ENCODE measurements at regions not wholly inside any gene's neighbourhood (a gene's known extent, or its start where the extent isn't known, plus 50 kb on each side); places are given as distances from the start of the nearest gene placed in this dataset.

DNA sequence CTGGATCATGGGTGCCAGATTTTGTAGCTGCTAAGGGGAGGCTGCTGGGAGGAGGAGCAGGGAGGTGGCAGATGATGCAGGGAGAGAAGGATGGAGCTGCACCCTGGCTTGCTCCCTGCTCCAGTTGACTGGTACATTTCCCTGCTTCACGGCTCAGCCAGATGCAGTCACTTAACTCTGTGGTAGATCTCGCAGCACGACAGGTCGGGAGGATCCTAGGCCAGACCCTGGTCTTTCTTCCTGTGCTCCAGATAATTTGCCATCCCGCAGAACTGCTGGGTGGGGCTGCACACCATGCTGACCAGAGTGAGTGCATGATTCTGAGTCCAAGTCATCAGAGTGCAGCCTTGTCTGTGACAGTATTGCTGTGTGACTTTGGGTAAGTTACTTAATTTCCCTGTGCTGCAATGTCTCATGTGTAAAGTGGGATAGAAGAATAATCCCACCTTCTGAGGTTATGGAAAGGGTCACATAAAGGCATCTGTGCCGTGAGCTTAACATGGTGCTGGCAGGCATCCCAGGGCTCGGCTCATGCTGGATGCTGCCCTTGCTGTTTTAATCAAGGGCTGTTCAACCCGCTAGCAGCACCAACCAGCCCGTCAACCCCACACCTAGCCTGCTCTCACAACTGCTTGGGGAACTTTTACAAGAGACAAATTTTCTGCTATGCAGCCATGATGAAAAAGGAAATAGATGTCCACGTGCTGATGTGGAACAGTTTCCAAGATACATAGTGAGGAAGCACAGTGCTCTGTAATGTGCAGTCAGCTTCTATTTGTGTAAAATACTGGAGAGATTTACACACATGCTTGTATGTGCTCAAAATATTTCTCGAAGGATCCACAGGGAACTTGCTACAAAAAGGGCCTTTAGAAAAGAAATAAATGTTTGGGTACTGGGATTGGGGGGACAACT is 257.9 kb downstream of the CDH26 start:
- no peak for ATAC-seq (ENCODE audit: low FRiP score)
- TF ChIP-seq, protein P1, sequence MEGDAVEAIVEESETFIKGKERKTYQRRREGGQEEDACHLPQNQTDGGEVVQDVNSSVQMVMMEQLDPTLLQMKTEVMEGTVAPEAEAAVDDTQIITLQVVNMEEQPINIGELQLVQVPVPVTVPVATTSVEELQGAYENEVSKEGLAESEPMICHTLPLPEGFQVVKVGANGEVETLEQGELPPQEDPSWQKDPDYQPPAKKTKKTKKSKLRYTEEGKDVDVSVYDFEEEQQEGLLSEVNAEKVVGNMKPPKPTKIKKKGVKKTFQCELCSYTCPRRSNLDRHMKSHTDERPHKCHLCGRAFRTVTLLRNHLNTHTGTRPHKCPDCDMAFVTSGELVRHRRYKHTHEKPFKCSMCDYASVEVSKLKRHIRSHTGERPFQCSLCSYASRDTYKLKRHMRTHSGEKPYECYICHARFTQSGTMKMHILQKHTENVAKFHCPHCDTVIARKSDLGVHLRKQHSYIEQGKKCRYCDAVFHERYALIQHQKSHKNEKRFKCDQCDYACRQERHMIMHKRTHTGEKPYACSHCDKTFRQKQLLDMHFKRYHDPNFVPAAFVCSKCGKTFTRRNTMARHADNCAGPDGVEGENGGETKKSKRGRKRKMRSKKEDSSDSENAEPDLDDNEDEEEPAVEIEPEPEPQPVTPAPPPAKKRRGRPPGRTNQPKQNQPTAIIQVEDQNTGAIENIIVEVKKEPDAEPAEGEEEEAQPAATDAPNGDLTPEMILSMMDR (IDR thresholded peaks at IDR 0.05), result no peak
- DNase-seq (ENCODE audit: low spot score), result no peak

DNA sequence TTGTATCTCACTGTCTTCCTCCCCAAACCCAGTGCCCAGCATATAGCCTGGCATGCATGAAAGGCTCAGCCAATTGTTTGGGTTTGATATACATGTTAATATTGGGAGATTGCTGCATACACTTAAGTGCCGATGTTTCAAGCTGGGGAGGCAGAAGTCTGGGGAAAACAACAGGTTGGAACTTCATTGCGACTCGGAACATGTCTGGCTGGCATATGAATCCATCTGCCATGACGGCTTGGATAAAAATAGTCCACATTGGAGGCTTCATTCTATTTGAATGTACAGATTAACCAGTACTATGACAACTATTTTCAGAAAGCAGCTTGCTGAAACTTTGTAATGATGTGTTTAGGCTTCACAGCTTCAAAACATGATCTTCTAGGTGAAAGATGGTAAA is 261.0 kb downstream of the CDH26 start:
- DNase-seq (ENCODE audit: low spot score) (no peak), ATAC-seq (ENCODE audit: low FRiP score) (no peak)
- TF ChIP-seq, protein P1 (IDR thresholded peaks at IDR 0.05), result no peak

DNA sequence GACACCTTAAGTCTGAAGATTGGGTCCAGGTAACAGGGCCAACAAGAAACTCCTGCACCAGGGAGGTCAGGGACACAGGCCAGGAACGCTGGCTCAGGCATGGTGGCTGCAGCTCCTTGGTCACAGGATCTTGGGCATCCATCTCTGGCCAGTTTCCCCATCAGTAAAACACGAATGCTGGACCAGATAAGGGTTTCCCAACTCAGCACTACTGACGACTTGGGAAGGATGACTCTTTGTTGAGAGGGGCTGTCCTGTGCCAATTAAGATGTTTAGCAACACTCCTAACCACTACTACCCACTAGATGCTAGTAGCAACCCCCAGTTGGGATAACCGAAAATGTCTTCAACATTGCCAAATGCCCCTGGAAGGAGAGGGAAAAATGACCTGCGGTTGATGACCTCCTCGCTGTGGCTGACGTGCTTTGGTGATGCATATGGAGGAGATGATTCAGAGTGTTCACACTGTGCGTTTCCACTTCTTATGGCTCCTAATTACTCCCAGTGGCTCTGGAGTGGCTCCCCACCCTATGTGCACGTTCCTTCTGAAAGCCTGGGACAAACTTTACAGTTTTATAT is 261.9 kb downstream of the CDH26 start:
- DNase-seq (ENCODE audit: low spot score) (no peak), ATAC-seq (ENCODE audit: low FRiP score) (no peak)
- TF ChIP-seq, protein P1 (IDR thresholded peaks at IDR 0.05), result no peak

DNA sequence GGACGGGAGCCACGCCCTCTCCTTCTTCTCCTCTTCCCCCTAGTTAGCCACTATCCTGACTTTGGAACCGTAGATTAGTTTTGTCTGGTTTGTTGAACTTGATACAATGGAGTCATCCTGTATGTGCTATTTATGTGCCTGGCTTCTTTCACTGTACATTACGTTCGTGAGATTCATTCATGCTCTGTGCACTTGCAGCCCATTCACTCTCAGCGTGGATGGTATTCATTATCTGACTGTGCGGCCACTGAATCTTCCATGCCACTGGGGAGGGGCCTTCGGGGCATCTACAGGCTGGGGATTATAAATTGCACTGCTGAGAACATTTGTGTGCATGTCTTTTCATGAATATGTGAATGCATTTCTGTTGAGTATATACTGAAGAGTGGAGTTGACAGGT is 262.5 kb downstream of the CDH26 start:
- no peak for DNase-seq (ENCODE audit: low spot score)

DNA sequence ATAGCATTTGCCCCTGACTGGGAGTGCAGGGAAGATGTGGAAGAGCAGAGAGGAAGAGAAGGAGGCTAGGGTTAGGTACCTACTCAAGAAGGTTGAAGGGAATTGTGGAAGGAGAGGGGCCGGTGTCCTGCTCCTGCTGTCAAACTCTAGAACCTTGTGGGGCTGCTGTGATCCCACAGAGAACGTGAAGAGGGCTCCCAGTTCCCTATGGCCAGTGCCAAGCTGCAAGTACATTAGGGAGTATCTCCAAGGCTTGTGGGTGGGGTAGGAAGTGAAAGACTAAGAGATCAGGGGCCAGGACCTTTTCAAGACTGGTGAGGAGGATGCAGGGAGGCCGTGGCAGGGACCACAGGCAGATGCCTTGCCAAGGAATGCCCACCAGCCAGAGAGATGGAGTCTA is 263.4 kb downstream of the CDH26 start:
- DNase-seq (ENCODE audit: low spot score) (no peak), ATAC-seq (ENCODE audit: low FRiP score) (no peak)
- TF ChIP-seq, protein P1 (IDR thresholded peaks at IDR 0.05), result no peak

More for the DNA sequence above, 262.5 kb downstream of the CDH26 start:
- TF ChIP-seq, protein P1 (IDR thresholded peaks at IDR 0.05), result no peak
- no peak for ATAC-seq (ENCODE audit: low FRiP score)

DNA sequence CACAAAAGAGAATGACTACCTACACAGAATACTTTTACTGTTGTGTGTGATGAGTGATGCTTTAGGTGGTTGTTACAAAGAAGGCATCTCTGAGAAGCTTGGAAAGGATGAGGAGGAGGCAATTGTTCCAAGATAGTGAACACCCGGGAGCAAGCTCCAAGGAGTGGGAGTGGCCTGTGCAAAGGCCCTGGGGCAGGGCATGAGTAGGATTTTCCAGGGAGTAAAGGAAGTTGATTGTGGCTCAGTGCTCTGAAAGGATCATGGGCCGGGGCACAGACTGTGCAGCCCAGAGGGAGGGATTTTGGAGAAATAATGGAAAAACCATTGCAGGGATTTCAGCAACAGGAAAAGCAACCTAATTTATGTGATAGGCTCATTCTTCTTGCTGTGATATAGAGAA is 264.3 kb downstream of the CDH26 start:
- ATAC-seq (ENCODE audit: low FRiP score) (no peak), DNase-seq (ENCODE audit: low spot score) (no peak)
- TF ChIP-seq, protein P1 (IDR thresholded peaks at IDR 0.05), result no peak

DNA sequence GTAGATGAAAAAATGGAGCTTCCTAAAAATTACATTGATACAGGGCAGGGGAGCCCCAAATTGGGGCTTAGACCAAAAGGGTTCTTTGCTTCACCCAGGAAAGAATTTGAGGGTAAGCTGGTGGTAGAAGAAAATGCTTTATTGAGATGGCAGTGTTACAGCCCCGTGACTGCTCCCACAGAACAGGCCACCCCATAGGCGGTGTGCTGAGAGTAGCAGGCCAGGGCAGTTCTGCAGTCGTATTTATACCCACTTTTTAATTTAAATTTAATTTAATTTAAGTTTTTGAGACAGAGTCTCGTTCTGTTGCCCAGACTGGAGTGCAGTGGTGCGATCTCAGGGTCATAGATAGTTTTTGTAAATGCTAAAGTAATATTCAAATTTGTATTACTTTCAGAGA is 265.0 kb downstream of the CDH26 start:
- DNase-seq (ENCODE audit: low spot score), result no peak
- ATAC-seq (ENCODE audit: low FRiP score), result no peak
- TF ChIP-seq, protein P1 (IDR thresholded peaks at IDR 0.05), result no peak
